GM10266 (cell line): ENCODE measurements at regions not wholly inside any gene's neighbourhood (a gene's known extent, or its start where the extent isn't known, plus 50 kb on each side); places are given as distances from the start of the nearest gene placed in this dataset.

Source experiments
- DNase-seq: peaks from one replicate; pipeline ENCODE4 v3.0.0; 2012; ENCODE audit errors: extremely low spot score
- TF ChIP-seq, protein P1 (sequence below): IDR thresholded peaks from 2 replicates; pipeline ENCODE4 v1.5.1; 2012; ENCODE audit warnings: mild to moderate bottlenecking, low read depth; ENCODE audit not compliant: control insufficient read depth, insufficient read depth; ENCODE audit errors: missing control alignments

DNA sequence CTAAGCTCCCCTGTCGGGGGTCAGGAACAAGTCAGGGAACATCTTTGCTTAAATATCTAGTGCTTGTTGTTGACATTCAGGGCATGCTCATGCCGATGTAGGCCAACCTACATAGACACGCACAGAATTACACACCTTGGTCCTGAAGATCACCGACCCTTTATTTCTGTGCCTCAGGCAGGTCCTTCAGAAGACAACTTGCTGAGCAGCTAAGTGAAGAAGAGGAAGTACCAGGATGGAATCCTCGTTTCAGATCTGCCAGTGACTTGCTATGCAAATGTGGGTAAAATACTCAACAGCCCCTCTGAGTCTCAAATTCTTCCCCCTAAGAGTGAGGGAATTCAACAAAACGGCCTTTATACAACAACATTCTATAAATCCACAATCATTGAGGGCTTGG, 494.7 kb downstream of the BCL11A start:
- TF ChIP-seq, protein P1, sequence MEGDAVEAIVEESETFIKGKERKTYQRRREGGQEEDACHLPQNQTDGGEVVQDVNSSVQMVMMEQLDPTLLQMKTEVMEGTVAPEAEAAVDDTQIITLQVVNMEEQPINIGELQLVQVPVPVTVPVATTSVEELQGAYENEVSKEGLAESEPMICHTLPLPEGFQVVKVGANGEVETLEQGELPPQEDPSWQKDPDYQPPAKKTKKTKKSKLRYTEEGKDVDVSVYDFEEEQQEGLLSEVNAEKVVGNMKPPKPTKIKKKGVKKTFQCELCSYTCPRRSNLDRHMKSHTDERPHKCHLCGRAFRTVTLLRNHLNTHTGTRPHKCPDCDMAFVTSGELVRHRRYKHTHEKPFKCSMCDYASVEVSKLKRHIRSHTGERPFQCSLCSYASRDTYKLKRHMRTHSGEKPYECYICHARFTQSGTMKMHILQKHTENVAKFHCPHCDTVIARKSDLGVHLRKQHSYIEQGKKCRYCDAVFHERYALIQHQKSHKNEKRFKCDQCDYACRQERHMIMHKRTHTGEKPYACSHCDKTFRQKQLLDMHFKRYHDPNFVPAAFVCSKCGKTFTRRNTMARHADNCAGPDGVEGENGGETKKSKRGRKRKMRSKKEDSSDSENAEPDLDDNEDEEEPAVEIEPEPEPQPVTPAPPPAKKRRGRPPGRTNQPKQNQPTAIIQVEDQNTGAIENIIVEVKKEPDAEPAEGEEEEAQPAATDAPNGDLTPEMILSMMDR: no peak
- no peak for DNase-seq

DNA sequence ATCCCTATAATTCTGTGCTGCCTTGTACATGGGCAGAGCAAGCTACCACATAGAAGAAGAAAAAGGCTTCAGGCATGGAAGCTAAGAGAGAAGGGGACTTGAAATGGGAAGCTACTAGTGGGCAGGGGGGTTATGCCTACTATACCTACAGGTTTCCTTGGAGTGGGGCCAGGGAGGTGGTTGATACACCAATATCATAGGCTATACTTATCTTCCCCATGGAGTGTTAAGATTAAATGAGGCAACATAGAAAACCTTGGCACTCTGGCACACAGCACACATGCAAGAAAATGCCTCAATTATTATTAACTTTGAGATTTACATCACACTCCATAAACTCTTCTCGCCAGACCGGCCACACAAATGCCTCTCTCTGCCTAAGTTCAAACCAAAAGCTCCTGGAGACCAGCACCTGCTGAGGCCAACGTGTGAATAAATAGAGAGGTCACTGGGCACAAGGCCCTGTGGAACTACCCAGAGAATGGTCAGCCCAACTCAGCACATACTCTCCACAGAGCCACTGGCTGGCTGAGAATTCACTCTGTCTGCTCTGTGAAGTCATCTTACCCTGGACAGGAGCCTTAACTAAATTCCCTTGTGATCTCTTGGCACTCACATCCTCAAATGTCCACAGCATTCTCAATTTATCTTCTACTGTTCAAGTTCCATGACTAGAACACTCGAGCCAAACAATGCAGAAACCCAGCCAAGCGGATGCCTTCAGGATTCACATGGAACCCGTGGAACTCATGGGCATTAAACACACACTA, 498.7 kb downstream of the BCL11A start:
- TF ChIP-seq, protein P1: no peak
- DNase-seq: no peak

DNA sequence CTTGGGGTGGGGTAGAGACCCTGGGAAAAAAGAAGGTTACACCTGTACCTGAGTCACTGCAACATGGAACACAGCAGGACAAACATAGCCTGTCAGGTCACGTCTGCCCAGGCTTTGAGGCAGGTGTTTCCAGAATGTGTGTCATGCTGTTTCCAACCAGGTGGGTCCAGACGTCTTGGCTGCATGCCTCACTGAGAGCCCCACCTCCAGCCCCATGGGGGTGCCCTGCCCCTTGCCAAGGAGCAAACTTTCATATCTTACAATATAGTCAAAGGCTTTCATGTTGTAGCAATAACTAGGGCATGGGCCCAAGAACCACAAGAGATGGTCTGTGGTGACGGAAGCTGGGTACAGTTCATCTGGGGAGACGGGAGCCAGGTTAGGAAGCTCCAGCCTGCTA, 499.7 kb downstream of the BCL11A start:
- TF ChIP-seq, protein P1: no peak
- DNase-seq: no peak

DNA sequence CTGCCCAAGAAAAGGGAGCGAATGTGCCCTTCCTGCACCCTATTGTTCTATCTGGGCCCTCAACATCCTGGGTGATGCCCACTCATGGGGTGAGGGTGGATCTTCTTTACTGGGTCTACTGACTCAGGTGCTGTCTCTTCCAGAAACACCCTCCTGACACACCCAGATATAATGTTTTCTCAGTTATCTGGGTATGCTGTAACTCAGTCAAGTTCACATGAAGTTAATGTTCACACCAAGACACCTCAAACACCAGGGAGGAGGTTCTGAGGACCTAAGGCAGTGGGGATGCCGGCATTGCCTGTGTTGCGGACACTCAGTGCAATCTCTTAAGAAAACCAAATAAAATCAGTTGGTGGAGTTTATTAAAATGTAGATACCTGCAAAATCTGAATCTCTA, 500.9 kb downstream of the BCL11A start:
- DNase-seq: no peak
- TF ChIP-seq, protein P1: no peak

DNA sequence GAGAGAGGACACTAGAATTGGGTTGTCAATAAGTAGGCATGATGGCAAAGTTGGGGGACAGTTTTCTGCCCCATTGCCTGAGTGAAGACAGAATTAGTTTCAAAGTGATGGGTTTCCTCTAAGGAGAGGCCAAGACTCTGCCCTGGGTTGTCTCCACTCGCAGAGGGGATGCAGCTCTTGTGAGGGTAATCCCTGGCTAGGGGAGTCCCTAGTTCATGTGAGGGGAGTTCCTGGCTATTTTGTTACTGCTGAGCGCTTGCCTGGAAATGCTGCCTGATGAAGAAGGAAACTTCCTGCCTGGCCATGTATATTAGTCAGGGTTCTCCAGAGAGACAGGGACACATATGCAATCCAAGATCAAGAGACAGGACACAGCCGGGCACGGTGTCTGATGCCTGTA, 501.5 kb downstream of the BCL11A start:
- TF ChIP-seq, protein P1: no peak
- DNase-seq: no peak

DNA sequence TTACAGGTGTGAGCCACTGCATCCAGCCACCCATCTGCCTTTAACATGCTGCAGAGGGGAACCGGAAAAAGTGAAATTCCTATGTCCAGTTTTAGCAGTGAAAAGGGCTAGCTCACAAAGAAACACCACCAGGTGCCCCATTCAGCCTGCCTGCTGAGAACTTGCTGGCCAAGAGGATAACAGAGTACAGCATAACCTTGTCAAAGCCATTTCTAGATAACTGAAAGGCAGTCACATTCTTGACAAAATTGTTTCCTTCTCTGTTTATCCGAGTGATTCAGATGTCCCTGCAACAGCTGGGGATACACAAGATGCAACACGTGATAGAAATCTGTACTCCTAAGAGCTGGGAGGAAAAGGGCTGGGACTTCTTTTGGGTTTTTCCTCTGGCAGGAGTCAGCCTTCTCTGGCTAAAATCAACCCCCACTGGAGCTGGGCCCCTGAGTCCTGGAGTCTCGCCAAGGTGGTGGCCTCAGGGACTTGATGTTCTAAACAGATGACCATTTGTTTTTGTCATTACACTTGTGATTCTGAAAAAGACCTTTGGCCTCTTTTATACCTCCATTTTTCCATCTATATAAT, 505.4 kb downstream of the BCL11A start:
- TF ChIP-seq, protein P1: no peak
- DNase-seq: no peak

DNA sequence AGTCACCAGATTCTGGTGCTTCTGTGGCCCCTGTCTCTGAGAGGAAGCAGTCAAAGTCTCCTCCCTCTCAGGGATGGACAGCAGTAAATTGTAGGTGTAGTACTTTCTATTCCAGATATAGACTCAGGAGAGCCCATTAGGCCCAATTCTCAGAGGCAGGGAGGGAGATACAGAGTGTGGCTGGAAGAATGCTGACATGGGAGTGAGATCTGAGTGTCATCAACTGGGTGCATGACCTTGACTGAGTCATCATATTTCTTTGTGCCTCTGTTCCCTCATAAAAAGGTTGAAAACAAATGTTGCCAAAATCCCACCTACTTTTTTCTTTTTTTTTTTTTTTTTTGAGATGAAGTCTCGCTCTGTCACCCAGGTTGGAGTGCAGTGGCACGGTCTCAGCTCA, 506.1 kb downstream of the BCL11A start:
- no peak for DNase-seq
- TF ChIP-seq, protein P1: no peak
